H9 (cell line): ENCODE measurements at regions not wholly inside any gene's neighbourhood (a gene's known extent, or its start where the extent isn't known, plus 50 kb on each side); places are given as distances from the start of the nearest gene placed in this dataset.

Experiments used
- DNase-seq: peaks from one replicate; pipeline ENCODE4 v3.0.0-alpha.2; 2017
- H2AFZ ChIP-seq: one replicate; pipeline ENCODE4 v1.6.1; 2013; ENCODE audit warnings: mild to moderate bottlenecking, low read length, control low read depth, moderate library complexity
- H2AK5ac ChIP-seq: 2 replicates; pipeline ENCODE4 v1.6.1; 2013; ENCODE audit warnings: low read length, control low read depth, mixed read lengths; ENCODE audit not compliant: insufficient read length
- H2BK120ac ChIP-seq: one replicate; pipeline ENCODE4 v1.6.1; 2013; ENCODE audit warnings: low read depth, mild to moderate bottlenecking, low read length, control low read depth, inconsistent platforms; ENCODE audit not compliant: poor library complexity, severe bottlenecking
- H2BK12ac ChIP-seq: 2 replicates; pipeline ENCODE4 v1.6.1; 2013; ENCODE audit warnings: low read length, control low read depth, mixed read lengths, low read depth; ENCODE audit not compliant: insufficient read length
- H2BK15ac ChIP-seq: 2 replicates; pipeline ENCODE4 v1.6.1; 2013; ENCODE audit warnings: low read depth, low read length, control low read depth
- H2BK20ac ChIP-seq: one replicate; pipeline ENCODE4 v1.6.1; 2013; ENCODE audit warnings: low read depth, mild to moderate bottlenecking, low read length, control low read depth, inconsistent platforms; ENCODE audit not compliant: poor library complexity, severe bottlenecking
- H2BK5ac ChIP-seq: 2 replicates; pipeline ENCODE4 v1.6.1; 2013; ENCODE audit warnings: low read length, control low read depth, mixed read lengths; ENCODE audit not compliant: insufficient read length
- H3K14ac ChIP-seq: 2 replicates; pipeline ENCODE4 v1.6.1; 2013; ENCODE audit warnings: low read length, control low read depth; ENCODE audit not compliant: insufficient read depth
- H3K18ac ChIP-seq: 2 replicates; pipeline ENCODE4 v1.6.1; 2013; ENCODE audit warnings: low read depth, mild to moderate bottlenecking, mixed read lengths, low read length, control low read depth; ENCODE audit not compliant: insufficient read length
- H3K23ac ChIP-seq: 2 replicates; pipeline ENCODE4 v1.6.1; 2013; ENCODE audit warnings: low read length, control low read depth, mixed read lengths, low read depth; ENCODE audit not compliant: insufficient read length
- H3K23me2 ChIP-seq: 2 replicates; pipeline ENCODE4 v1.6.1; 2013; ENCODE audit warnings: low read depth, mild to moderate bottlenecking, mixed read lengths, low read length, control low read depth; ENCODE audit not compliant: insufficient read length, poor library complexity, severe bottlenecking
- H3K27ac ChIP-seq: 2 replicates; pipeline ENCODE4 v1.5.1; 2013; ENCODE audit warnings: low read length, control low read depth, mixed read lengths, low read depth; ENCODE audit not compliant: insufficient read length
- H3K27me3 ChIP-seq: 2 replicates; pipeline ENCODE4 v1.6.1; 2013; ENCODE audit warnings: low read length, control low read depth, inconsistent platforms; ENCODE audit not compliant: insufficient read depth
- H3K4ac ChIP-seq: 2 replicates; pipeline ENCODE4 v1.6.1; 2013; ENCODE audit warnings: low read depth, mild to moderate bottlenecking, control low read depth, inconsistent platforms, low read length, moderate library complexity
- H3K4me1 ChIP-seq: 2 replicates; pipeline ENCODE4 v1.6.1; 2013; ENCODE audit warnings: low read length, control low read depth, inconsistent platforms; ENCODE audit not compliant: insufficient read depth
- H3K4me2 ChIP-seq: 2 replicates; pipeline ENCODE4 v1.6.1; 2013; ENCODE audit warnings: low read length, control low read depth, mixed read lengths; ENCODE audit not compliant: insufficient read length, insufficient read depth
- H3K56ac ChIP-seq: 2 replicates; pipeline ENCODE4 v1.6.1; 2013; ENCODE audit warnings: low read depth, mild to moderate bottlenecking, mixed read lengths, low read length, control low read depth; ENCODE audit not compliant: insufficient read length
- H3K79me1 ChIP-seq: 2 replicates; pipeline ENCODE4 v1.6.1; 2013; ENCODE audit warnings: low read depth, mild to moderate bottlenecking, moderate library complexity, low read length, control low read depth, inconsistent platforms; ENCODE audit not compliant: insufficient read depth, poor library complexity, severe bottlenecking
- H3K79me2 ChIP-seq: 2 replicates; pipeline ENCODE4 v1.6.1; 2013; ENCODE audit warnings: low read length, control low read depth, inconsistent platforms; ENCODE audit not compliant: insufficient read depth
- H3K9ac ChIP-seq: 2 replicates; pipeline ENCODE4 v1.6.1; 2013; ENCODE audit warnings: low read length, control low read depth, mixed read lengths; ENCODE audit not compliant: insufficient read length; ENCODE audit errors: extremely low read depth
- H3K9me3 ChIP-seq: one replicate; pipeline ENCODE4 v1.6.1; 2013; ENCODE audit warnings: low read depth, low read length, inconsistent platforms; ENCODE audit not compliant: control insufficient read depth
- H3T11ph ChIP-seq: one replicate; pipeline ENCODE4 v1.6.1; 2013; ENCODE audit warnings: mild to moderate bottlenecking, low read length, control low read depth, inconsistent platforms
- H4K20me1 ChIP-seq: one replicate; pipeline ENCODE4 v1.6.1; 2013; ENCODE audit not compliant: control insufficient read depth, insufficient read length, insufficient read depth
- H4K5ac ChIP-seq: 2 replicates; pipeline ENCODE4 v1.6.1; 2013; ENCODE audit warnings: low read depth, mild to moderate bottlenecking, mixed read lengths, low read length, control low read depth; ENCODE audit not compliant: insufficient read length
- H4K8ac ChIP-seq: replicated peaks from 2 replicates; pipeline ENCODE4 v1.6.1; 2013; ENCODE audit warnings: low read length, control low read depth, mixed read lengths, low read depth; ENCODE audit not compliant: insufficient read length
- H4K91ac ChIP-seq: 2 replicates; pipeline ENCODE4 v1.6.1; 2013; ENCODE audit warnings: low read depth, mild to moderate bottlenecking, moderate library complexity, mixed read lengths, low read length, control low read depth; ENCODE audit not compliant: insufficient read length
- H3K27ac Mint-ChIP-seq, 3 experiments: 2 replicates in 2 of 3; 3 replicates in 1 of 3; pipeline ENCODE4 v1.8.0; 2020 to 2021; ENCODE audit warnings: mixed read lengths in 3 of 3, mild to moderate bottlenecking in 1 of 3, moderate library complexity in 1 of 3
- H3K27me3 Mint-ChIP-seq: 2 replicates; pipeline ENCODE4 v1.8.0; 2021; ENCODE audit warnings: low read depth, mild to moderate bottlenecking, moderate library complexity, mixed read lengths
- H3K36me3 Mint-ChIP-seq, 3 experiments: 2 replicates in 2 of 3; 3 replicates in 1 of 3; pipeline ENCODE4 v1.8.0; 2020 to 2021; ENCODE audit warnings: low read depth in 3 of 3, mixed read lengths in 3 of 3; ENCODE audit not compliant: insufficient read depth in 1 of 3
- H3K4me1 Mint-ChIP-seq, 2 experiments: 2 replicates each; pipeline ENCODE4 v1.8.0; 2020; ENCODE audit warnings: mixed read lengths in 2 of 2
- H3K4me3 Mint-ChIP-seq, 2 experiments: 2 replicates in 1 of 2; 3 replicates in 1 of 2; pipeline ENCODE4 v1.8.0; 2020 to 2021; ENCODE audit warnings: mild to moderate bottlenecking in 2 of 2, mixed read lengths in 2 of 2, moderate library complexity in 1 of 2
- H3K9me3 Mint-ChIP-seq, 2 experiments: 2 replicates in 1 of 2; 3 replicates in 1 of 2; pipeline ENCODE4 v1.8.0; 2020; ENCODE audit warnings: mild to moderate bottlenecking in 2 of 2, mixed read lengths in 2 of 2, moderate library complexity in 1 of 2
- TF ChIP-seq, protein P1 (sequence below): fragments of 200-600 bp; sonication (generic); conservative IDR thresholded peaks from 3 replicates; pipeline ENCODE4 v1.8.0; 2021; ENCODE audit warnings: antibody characterized with exemption, mild to moderate bottlenecking

GRCh38 chr5:83407931-83408330, 63.6 kb upstream of the VCAN start:
- no peak overlapping the region for H4K8ac ChIP-seq
- H3K27me3 ChIP-seq, result no peaks in the 10 kb centered on the region
- no peak overlapping the region for H4K5ac ChIP-seq
- Mint-ChIP-seq H3K4me1 (peaks cover 4 to 15% of the 10 kb centered on the region in 2 experiments), H3K27ac (no peak overlapping the region), H3K9me3 (peaks cover 8 to 15% of the 10 kb centered on the region in 2 experiments), H3K4me3 (no peak overlapping the region), H3K36me3 (peaks cover 7 to 16% (median 10%) of the 10 kb centered on the region in 3 experiments), H3K27me3 (no peaks in the 10 kb centered on the region)
- H2BK15ac ChIP-seq, result no peak overlapping the region
- no peak overlapping the region for H3K27ac ChIP-seq
- H4K91ac ChIP-seq, result no peak overlapping the region
- no peak overlapping the region for H3K18ac ChIP-seq
- no peak overlapping the region for H3K4ac ChIP-seq
- DNase-seq, result no peak
- no peak overlapping the region for H2AFZ ChIP-seq
- H3K4me1 ChIP-seq, result no peaks in the 10 kb centered on the region; the same call in 1 of the 2 replicates
- H2BK5ac ChIP-seq, result no peak overlapping the region
- H2AK5ac ChIP-seq, result no peak overlapping the region
- H2BK20ac ChIP-seq, result no peak overlapping the region
- H2BK120ac ChIP-seq, result no peak overlapping the region
- H3K56ac ChIP-seq, result no peak overlapping the region
- H3K4me2 ChIP-seq, result no peak overlapping the region
- no peaks in the 10 kb centered on the region for H4K20me1 ChIP-seq
- no peak overlapping the region for H3T11ph ChIP-seq
- no peak overlapping the region for H3K23ac ChIP-seq
- TF ChIP-seq, protein P1, sequence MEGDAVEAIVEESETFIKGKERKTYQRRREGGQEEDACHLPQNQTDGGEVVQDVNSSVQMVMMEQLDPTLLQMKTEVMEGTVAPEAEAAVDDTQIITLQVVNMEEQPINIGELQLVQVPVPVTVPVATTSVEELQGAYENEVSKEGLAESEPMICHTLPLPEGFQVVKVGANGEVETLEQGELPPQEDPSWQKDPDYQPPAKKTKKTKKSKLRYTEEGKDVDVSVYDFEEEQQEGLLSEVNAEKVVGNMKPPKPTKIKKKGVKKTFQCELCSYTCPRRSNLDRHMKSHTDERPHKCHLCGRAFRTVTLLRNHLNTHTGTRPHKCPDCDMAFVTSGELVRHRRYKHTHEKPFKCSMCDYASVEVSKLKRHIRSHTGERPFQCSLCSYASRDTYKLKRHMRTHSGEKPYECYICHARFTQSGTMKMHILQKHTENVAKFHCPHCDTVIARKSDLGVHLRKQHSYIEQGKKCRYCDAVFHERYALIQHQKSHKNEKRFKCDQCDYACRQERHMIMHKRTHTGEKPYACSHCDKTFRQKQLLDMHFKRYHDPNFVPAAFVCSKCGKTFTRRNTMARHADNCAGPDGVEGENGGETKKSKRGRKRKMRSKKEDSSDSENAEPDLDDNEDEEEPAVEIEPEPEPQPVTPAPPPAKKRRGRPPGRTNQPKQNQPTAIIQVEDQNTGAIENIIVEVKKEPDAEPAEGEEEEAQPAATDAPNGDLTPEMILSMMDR, result no peak
- H3K9me3 ChIP-seq, result no peaks in the 10 kb centered on the region
- no peak overlapping the region for H3K14ac ChIP-seq
- no peak overlapping the region for H2BK12ac ChIP-seq
- H3K79me2 ChIP-seq, result no peaks in the 10 kb centered on the region
- no peaks in the 10 kb centered on the region for H3K23me2 ChIP-seq
- no peak overlapping the region for H3K9ac ChIP-seq
- H3K79me1 ChIP-seq, result no peaks in the 10 kb centered on the region
